CD4-positive, alpha-beta T cell treated with Interleukin-21 for 1 hour (primary cell): ENCODE measurements at regions not wholly inside any gene's neighbourhood (a gene's known extent, or its start where the extent isn't known, plus 50 kb on each side); places are given as distances from the start of the nearest gene placed in this dataset.
A peak's percentile ranks its signal among the peaks of the same experiment; 100 is the strongest.
"Not testable (repeated sequence)": the region's sequence is repeated elsewhere in the genome, so short reads cannot be mapped to it uniquely, and the experiment has no call there.

Experiments
- DNase-seq: peaks from one replicate; pipeline ENCODE4 v3.0.0-alpha.2; 2020

GRCh38 chr9:38253200-38253599 is 139.3 kb upstream of the ALDH1B1 start:
- DNase-seq: no peak

GRCh38 chr9:38251036-38251860 is 141.3 kb upstream of the ALDH1B1 start:
- no peak for DNase-seq

- DNase-seq: no peak
Measured at GRCh38 chr9:38250279-38251035, 142.0 kb upstream of the ALDH1B1 start.

- DNase-seq: no peak
Measured at GRCh38 chr9:38249587-38250210, 142.8 kb upstream of the ALDH1B1 start.

GRCh38 chr9:38249049-38249448 is 143.5 kb upstream of the ALDH1B1 start:
- no peak for DNase-seq

GRCh38 chr9:38246833-38247232 is 145.7 kb upstream of the ALDH1B1 start:
- no peak for DNase-seq

- no peak for DNase-seq
Measured at GRCh38 chr9:38244971-38245370, 147.5 kb upstream of the ALDH1B1 start.

- DNase-seq: no peak
Measured at GRCh38 chr9:38243993-38244392, 148.5 kb upstream of the ALDH1B1 start.

GRCh38 chr9:38242151-38242550 is 150.4 kb upstream of the ALDH1B1 start:
- DNase-seq: not testable (repeated sequence)

GRCh38 chr9:38240051-38240450 is 152.5 kb upstream of the ALDH1B1 start:
- no peak for DNase-seq

GRCh38 chr9:38235244-38235643 is 157.3 kb upstream of the ALDH1B1 start:
- no peak for DNase-seq

- no peak for DNase-seq
Measured at GRCh38 chr9:38234479-38235170, 157.9 kb upstream of the ALDH1B1 start.

- DNase-seq: no peak
Measured at GRCh38 chr9:38233796-38234355, 158.6 kb upstream of the ALDH1B1 start.

GRCh38 chr9:38233343-38233742 is 159.2 kb upstream of the ALDH1B1 start:
- DNase-seq: no peak

GRCh38 chr9:38232895-38233294 is 159.6 kb upstream of the ALDH1B1 start:
- no peak for DNase-seq

GRCh38 chr9:38229504-38230155 is 160.6 kb upstream of the SHB start:
- DNase-seq: no peak

- no peak for DNase-seq
Measured at GRCh38 chr9:38229104-38229500, 160.1 kb upstream of the SHB start.

GRCh38 chr9:38228331-38229103 is 159.5 kb upstream of the SHB start:
- DNase-seq: no peak

GRCh38 chr9:38227656-38228055 is 158.6 kb upstream of the SHB start:
- peak; percentile 43 for DNase-seq

- DNase-seq: peak; percentile 73
Measured at GRCh38 chr9:38227061-38227540, 158.1 kb upstream of the SHB start.

GRCh38 chr9:38226491-38226951 is 157.5 kb upstream of the SHB start:
- no peak for DNase-seq
